HL-60 (cell line): ENCODE measurements at regions not wholly inside any gene's neighbourhood (a gene's known extent, or its start where the extent isn't known, plus 50 kb on each side); places are given as distances from the start of the nearest gene placed in this dataset.

Experiments
- DNase-seq, 2 experiments: peaks; one replicate each; pipeline ENCODE4 v3.0.0-alpha.2; 2010 to 2020; ENCODE audit warnings: low read depth in 1 of 2, low spot score in 1 of 2
- H3K27ac ChIP-seq: fragments of 250-450 bp; sonication (Bioruptor Pico); replicated peaks from 2 replicates; pipeline ENCODE4 v1.5.1; 2020; ENCODE audit warnings: mild to moderate bottlenecking, moderate library complexity
- H3K27me3 ChIP-seq: fragments of 250-450 bp; sonication (Bioruptor Pico); 2 replicates; pipeline ENCODE4 v1.5.1; 2021; ENCODE audit warnings: mild to moderate bottlenecking, moderate library complexity; ENCODE audit not compliant: insufficient read depth, poor library complexity, severe bottlenecking
- H3K4me3 ChIP-seq: replicated peaks from 2 replicates; pipeline ENCODE4 v1.5.1; 2011; ENCODE audit warnings: mild to moderate bottlenecking, control low read depth, low read length; ENCODE audit not compliant: insufficient read depth
- GABPA ChIP-seq: IDR thresholded peaks from 2 replicates; pipeline ENCODE4 v1.6.1; 2012; ENCODE audit warnings: low read depth
- POLR2AphosphoS5 ChIP-seq: IDR thresholded peaks from 2 replicates; pipeline ENCODE4 v1.6.1; 2012; ENCODE audit warnings: low read depth
- SPI1 ChIP-seq: IDR thresholded peaks from 2 replicates; pipeline ENCODE4 v1.6.1; 2012; ENCODE audit warnings: low read depth, mild to moderate bottlenecking, borderline replicate concordance
- TF ChIP-seq, protein P1 (sequence below): IDR thresholded peaks from one replicate; pipeline ENCODE4 v1.5.1; 2011; ENCODE audit warnings: low read length, control low read depth, inconsistent platforms; ENCODE audit not compliant: insufficient read depth
- TF ChIP-seq, protein P2 (sequence below): IDR thresholded peaks from 2 replicates; pipeline ENCODE4 v1.6.1; 2012; ENCODE audit warnings: low read depth; ENCODE audit not compliant: insufficient replicate concordance

DNA sequence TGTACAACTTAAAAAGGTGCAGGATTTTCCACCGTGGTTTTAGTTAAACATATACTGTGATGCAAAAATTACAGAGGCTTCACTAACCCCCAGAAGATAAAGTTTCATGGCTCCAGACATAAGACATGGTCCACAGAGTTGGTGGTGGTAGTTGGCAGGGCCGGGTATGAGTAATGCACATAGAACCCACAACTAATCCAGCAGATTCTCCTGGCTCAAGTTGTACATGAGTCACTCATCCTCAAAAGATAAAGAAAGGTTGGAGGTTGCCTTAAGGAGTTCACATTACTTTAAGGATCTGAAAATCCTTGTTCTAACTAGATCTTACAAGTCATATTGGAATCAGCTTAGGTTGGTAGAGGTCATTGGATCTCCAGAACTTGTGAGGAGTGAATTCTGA, 98.3 kb upstream of the ZBTB20 start:
- TF ChIP-seq, protein P1, sequence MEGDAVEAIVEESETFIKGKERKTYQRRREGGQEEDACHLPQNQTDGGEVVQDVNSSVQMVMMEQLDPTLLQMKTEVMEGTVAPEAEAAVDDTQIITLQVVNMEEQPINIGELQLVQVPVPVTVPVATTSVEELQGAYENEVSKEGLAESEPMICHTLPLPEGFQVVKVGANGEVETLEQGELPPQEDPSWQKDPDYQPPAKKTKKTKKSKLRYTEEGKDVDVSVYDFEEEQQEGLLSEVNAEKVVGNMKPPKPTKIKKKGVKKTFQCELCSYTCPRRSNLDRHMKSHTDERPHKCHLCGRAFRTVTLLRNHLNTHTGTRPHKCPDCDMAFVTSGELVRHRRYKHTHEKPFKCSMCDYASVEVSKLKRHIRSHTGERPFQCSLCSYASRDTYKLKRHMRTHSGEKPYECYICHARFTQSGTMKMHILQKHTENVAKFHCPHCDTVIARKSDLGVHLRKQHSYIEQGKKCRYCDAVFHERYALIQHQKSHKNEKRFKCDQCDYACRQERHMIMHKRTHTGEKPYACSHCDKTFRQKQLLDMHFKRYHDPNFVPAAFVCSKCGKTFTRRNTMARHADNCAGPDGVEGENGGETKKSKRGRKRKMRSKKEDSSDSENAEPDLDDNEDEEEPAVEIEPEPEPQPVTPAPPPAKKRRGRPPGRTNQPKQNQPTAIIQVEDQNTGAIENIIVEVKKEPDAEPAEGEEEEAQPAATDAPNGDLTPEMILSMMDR: no peak
- TF ChIP-seq POLR2AphosphoS5 (no peak), GABPA (no peak), SPI1 (no peak)
- TF ChIP-seq, protein P2, sequence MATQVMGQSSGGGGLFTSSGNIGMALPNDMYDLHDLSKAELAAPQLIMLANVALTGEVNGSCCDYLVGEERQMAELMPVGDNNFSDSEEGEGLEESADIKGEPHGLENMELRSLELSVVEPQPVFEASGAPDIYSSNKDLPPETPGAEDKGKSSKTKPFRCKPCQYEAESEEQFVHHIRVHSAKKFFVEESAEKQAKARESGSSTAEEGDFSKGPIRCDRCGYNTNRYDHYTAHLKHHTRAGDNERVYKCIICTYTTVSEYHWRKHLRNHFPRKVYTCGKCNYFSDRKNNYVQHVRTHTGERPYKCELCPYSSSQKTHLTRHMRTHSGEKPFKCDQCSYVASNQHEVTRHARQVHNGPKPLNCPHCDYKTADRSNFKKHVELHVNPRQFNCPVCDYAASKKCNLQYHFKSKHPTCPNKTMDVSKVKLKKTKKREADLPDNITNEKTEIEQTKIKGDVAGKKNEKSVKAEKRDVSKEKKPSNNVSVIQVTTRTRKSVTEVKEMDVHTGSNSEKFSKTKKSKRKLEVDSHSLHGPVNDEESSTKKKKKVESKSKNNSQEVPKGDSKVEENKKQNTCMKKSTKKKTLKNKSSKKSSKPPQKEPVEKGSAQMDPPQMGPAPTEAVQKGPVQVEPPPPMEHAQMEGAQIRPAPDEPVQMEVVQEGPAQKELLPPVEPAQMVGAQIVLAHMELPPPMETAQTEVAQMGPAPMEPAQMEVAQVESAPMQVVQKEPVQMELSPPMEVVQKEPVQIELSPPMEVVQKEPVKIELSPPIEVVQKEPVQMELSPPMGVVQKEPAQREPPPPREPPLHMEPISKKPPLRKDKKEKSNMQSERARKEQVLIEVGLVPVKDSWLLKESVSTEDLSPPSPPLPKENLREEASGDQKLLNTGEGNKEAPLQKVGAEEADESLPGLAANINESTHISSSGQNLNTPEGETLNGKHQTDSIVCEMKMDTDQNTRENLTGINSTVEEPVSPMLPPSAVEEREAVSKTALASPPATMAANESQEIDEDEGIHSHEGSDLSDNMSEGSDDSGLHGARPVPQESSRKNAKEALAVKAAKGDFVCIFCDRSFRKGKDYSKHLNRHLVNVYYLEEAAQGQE: no peak
- Histone ChIP-seq H3K27ac (no peak overlapping the region), H3K27me3 (no peaks in the 10 kb centered on the region), H3K4me3 (no peak overlapping the region)
- DNase-seq: no peak

DNA sequence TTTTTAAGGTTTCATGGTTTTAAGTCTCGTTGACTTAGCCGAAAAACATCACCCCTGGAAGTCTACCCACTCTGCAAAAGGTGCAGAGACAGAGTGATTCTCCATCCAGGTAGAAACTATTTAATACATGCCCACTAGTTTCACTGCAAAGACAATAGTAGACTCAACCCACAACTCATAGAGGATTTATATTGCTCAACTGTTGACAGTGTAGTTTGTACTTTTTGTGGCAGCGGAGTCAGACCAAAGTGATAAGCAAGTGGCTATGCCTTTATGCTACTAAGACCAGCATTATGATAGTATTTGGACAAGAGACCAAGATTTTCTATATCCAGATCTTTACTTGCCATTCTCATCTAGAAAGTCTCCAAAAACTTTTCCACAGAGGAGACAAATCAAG, 98.8 kb upstream of the ZBTB20 start:
- no peak overlapping the region for H3K27ac ChIP-seq
- no peak for DNase-seq
- no peak overlapping the region for H3K4me3 ChIP-seq
- no peaks in the 10 kb centered on the region for H3K27me3 ChIP-seq
- TF ChIP-seq POLR2AphosphoS5 (no peak), GABPA (no peak), SPI1 (no peak)
- TF ChIP-seq, protein P2: no peak
- TF ChIP-seq, protein P1: no peak

DNA sequence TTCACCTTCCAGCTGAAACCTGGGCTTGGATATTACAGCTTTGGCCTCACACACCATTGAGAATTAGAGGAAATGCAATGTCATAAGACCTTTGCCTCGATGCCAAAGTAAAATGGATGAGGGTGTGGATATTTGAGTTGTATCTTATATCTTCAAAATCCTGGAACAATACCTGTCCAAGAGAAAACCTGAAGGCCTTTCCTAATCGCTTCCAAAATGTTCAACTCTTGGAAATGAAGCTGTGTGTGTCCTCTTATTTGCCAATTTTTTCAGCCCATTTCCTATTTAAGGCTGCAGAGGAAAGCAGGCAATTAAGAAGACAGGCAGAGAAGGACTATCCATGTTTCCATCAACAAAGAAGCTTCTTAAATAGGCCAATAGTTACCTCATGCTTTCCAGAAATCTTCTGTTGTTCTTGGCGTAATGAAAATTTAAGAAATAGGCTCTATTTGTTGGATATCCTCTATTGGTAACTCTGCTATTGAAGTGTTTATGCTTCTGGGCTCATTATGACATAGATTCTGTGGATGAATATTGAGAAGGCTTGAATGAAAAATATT, 99.5 kb upstream of the ZBTB20 start:
- Histone ChIP-seq H3K27ac (no peak overlapping the region), H3K27me3 (no peaks in the 10 kb centered on the region), H3K4me3 (no peak overlapping the region)
- TF ChIP-seq, protein P2: no peak
- TF ChIP-seq POLR2AphosphoS5 (no peak), SPI1 (no peak), GABPA (no peak)
- TF ChIP-seq, protein P1: no peak
- DNase-seq: no peak
